ENCODE measurements at regions not wholly inside any gene's neighbourhood (a gene's known extent, or its start where the extent isn't known, plus 50 kb on each side); places are given as distances from the start of the nearest gene placed in this dataset.

GRCh38 chr17:55654022-55654421, 68.6 kb downstream of the TMEM100 start:
- Histone ChIP-seq H3K9ac (ENCODE audit: insufficient read depth, low read length, poor library complexity, severe bottlenecking) (no peak overlapping the region), H3K9me3 (replicated peaks in 1 of 2; ENCODE audit: control insufficient read depth in 1 of 2, insufficient read depth in 1 of 2, low read length in 2 of 2) (no peaks in the 10 kb centered on the region), H3K27ac (ENCODE audit: low read depth in 1 of 2, low read length in 2 of 2) (no peak overlapping the region), H3K4me3 (replicated peaks in 1 of 3; ENCODE audit: low read depth in 2 of 3, low read length in 3 of 3) (no peak overlapping the region), H3K79me2 (ENCODE audit: insufficient read depth, low read length) (no peaks in the 10 kb centered on the region), H2AFZ (ENCODE audit: insufficient read depth, low read depth, low read length, poor library complexity, severe bottlenecking) (no peak overlapping the region), H3K4me1 (ENCODE audit: control insufficient read depth in 1 of 2, insufficient read depth in 2 of 2, low read length in 2 of 2) (peaks cover 11 to 14% of the 10 kb centered on the region in 2 donors), H3K4me2 (replicated peaks; ENCODE audit: extremely low read depth, low read length, poor library complexity, severe bottlenecking) (no peak overlapping the region), H3K36me3 (replicated peaks in 1 of 2; ENCODE audit: control insufficient read depth in 1 of 2, insufficient read depth in 2 of 2, low read length in 2 of 2) (no peaks in the 10 kb centered on the region), H3K27me3 (ENCODE audit: control insufficient read depth in 2 of 2, insufficient read depth in 2 of 2, low read length in 2 of 2) (no peaks in the 10 kb centered on the region), H4K20me1 (ENCODE audit: insufficient read depth, low read length) (no peaks in the 10 kb centered on the region)
- Mint-ChIP-seq H3K4me1 (peaks cover 21% of the 10 kb centered on the region), H3K36me3 (no peaks in the 10 kb centered on the region), H3K27ac (no peak overlapping the region), H3K9me3 (peaks cover 0 to under 1% (median 0%) of the 10 kb centered on the region in 7 donors), H3K4me3 (no peak overlapping the region), H3K27me3 (ENCODE audit: low read depth in 3 of 3) (peaks cover 0 to 5% (median 0%) of the 10 kb centered on the region in 3 donors)
- intact Hi-C loops (cut with micrococcal nuclease), result no loop called here
- no peak for TF ChIP-seq CTCF (IDR thresholded peaks at IDR 0.05)
- WGBS (ENCODE audit: insufficient coverage), result no CpG with 5 or more reads among the region's 2 CpGs
- DNase-seq, result no peak

GRCh38 chr17:55652825-55653224, 69.8 kb downstream of the TMEM100 start:
- H3K4me3 Mint-ChIP-seq, result no peak overlapping the region
- H3K9me3 ChIP-seq (replicated peaks in 1 of 2; ENCODE audit: control insufficient read depth in 1 of 2, insufficient read depth in 1 of 2, low read length in 2 of 2), result no peaks in the 10 kb centered on the region
- no peak overlapping the region for H3K27ac Mint-ChIP-seq
- H3K9ac ChIP-seq (ENCODE audit: insufficient read depth, low read length, poor library complexity, severe bottlenecking), result no peak overlapping the region
- no peaks in the 10 kb centered on the region for H3K36me3 ChIP-seq (replicated peaks in 1 of 2; ENCODE audit: control insufficient read depth in 1 of 2, insufficient read depth in 2 of 2, low read length in 2 of 2)
- H3K27me3 ChIP-seq (ENCODE audit: control insufficient read depth in 2 of 2, insufficient read depth in 2 of 2, low read length in 2 of 2), result no peaks in the 10 kb centered on the region
- no peaks in the 10 kb centered on the region for H3K36me3 Mint-ChIP-seq
- no peak overlapping the region for H3K4me3 ChIP-seq (replicated peaks in 1 of 3; ENCODE audit: low read depth in 2 of 3, low read length in 3 of 3)
- intact Hi-C loops (cut with micrococcal nuclease), result no loop called here
- H3K9me3 Mint-ChIP-seq, result no peaks in the 10 kb centered on the region
- WGBS (ENCODE audit: insufficient coverage), result 100% methylated on average over 2 of the region's 2 CpGs
- DNase-seq, result no peak
- no peak overlapping the region for H2AFZ ChIP-seq (ENCODE audit: insufficient read depth, low read depth, low read length, poor library complexity, severe bottlenecking)
- no peak overlapping the region for H3K27ac ChIP-seq (ENCODE audit: low read depth in 1 of 2, low read length in 2 of 2)
- H4K20me1 ChIP-seq (ENCODE audit: insufficient read depth, low read length), result no peaks in the 10 kb centered on the region
- no peak overlapping the region for H3K4me2 ChIP-seq (replicated peaks; ENCODE audit: extremely low read depth, low read length, poor library complexity, severe bottlenecking)
- no peaks in the 10 kb centered on the region for H3K79me2 ChIP-seq (ENCODE audit: insufficient read depth, low read length)
- no peak for TF ChIP-seq CTCF (IDR thresholded peaks at IDR 0.05)
- H3K4me1 Mint-ChIP-seq, result peaks cover 23% of the 10 kb centered on the region
- peaks cover 11 to 14% of the 10 kb centered on the region in 2 donors for H3K4me1 ChIP-seq (ENCODE audit: control insufficient read depth in 1 of 2, insufficient read depth in 2 of 2, low read length in 2 of 2)
- H3K27me3 Mint-ChIP-seq (ENCODE audit: low read depth in 3 of 3), result peaks cover 0 to 5% (median 2%) of the 10 kb centered on the region in 3 donors
